ENCODE measurements at regions not wholly inside any gene's neighbourhood (a gene's known extent, or its start where the extent isn't known, plus 50 kb on each side); places are given as distances from the start of the nearest gene placed in this dataset.
A peak's percentile ranks its signal among the peaks of the same experiment; 100 is the strongest.

- no peak for DNase-seq (ENCODE audit: low read depth)
- H3K4me3 ChIP-seq (ENCODE audit: control insufficient read depth, low read depth, low read length) = no peak overlapping the region
- TF ChIP-seq, protein P1, sequence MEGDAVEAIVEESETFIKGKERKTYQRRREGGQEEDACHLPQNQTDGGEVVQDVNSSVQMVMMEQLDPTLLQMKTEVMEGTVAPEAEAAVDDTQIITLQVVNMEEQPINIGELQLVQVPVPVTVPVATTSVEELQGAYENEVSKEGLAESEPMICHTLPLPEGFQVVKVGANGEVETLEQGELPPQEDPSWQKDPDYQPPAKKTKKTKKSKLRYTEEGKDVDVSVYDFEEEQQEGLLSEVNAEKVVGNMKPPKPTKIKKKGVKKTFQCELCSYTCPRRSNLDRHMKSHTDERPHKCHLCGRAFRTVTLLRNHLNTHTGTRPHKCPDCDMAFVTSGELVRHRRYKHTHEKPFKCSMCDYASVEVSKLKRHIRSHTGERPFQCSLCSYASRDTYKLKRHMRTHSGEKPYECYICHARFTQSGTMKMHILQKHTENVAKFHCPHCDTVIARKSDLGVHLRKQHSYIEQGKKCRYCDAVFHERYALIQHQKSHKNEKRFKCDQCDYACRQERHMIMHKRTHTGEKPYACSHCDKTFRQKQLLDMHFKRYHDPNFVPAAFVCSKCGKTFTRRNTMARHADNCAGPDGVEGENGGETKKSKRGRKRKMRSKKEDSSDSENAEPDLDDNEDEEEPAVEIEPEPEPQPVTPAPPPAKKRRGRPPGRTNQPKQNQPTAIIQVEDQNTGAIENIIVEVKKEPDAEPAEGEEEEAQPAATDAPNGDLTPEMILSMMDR (conservative IDR thresholded peaks at IDR 0.05; ENCODE audit: control insufficient read depth, insufficient read depth, low read depth, low read length) = no peak
Observed at GRCh38 chr2:8496079-8496478, 185.8 kb upstream of the ID2 start.

DNA sequence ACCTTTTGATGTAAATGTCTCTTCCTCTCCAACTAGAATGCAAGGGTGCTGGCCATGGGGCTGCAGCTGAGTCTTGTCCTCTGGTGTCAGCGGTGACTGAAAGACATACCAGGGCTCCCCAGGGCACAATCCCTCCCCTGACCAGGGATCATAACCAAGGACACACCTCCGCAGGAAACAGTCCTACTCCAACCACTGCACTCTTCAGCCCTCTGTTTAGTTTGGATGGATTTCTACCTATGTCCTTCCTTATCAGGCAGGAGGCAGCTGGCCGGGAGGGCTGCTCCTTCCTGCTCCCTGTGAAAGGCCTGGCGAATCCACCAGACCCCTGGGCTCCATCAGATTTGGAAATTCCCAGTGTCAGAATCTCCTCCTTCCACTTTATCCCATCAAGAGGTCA, 185.2 kb upstream of the ID2 start:
- TF ChIP-seq, protein P1 (conservative IDR thresholded peaks at IDR 0.05; ENCODE audit: control insufficient read depth, insufficient read depth, low read depth, low read length) = no peak
- no peak for DNase-seq (ENCODE audit: low read depth)
- H3K4me3 ChIP-seq (ENCODE audit: control insufficient read depth, low read depth, low read length) = no peak overlapping the region

DNA sequence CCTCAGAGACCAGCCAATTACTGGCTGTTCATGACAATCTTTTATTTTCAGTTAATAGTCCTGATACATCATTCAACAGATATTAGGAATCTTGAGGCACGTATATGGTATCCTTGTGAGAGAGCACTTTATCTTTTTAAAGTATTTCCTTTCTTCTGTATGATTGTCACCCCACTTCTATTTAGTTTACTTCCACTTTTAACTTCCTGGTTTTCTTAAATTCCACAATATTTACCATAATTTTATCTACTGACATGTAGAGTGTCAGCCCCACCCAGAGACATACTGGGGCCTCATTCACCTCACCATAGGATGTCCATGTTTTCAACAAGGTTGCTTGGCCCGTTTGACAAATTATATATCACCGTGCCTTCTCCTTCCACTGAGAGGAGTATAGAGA, 182.9 kb upstream of the ID2 start:
- TF ChIP-seq, protein P1 (conservative IDR thresholded peaks at IDR 0.05; ENCODE audit: control insufficient read depth, insufficient read depth, low read depth, low read length) = no peak
- no peak for DNase-seq (ENCODE audit: low read depth)
- H3K4me3 ChIP-seq (ENCODE audit: control insufficient read depth, low read depth, low read length) = no peak overlapping the region

DNA sequence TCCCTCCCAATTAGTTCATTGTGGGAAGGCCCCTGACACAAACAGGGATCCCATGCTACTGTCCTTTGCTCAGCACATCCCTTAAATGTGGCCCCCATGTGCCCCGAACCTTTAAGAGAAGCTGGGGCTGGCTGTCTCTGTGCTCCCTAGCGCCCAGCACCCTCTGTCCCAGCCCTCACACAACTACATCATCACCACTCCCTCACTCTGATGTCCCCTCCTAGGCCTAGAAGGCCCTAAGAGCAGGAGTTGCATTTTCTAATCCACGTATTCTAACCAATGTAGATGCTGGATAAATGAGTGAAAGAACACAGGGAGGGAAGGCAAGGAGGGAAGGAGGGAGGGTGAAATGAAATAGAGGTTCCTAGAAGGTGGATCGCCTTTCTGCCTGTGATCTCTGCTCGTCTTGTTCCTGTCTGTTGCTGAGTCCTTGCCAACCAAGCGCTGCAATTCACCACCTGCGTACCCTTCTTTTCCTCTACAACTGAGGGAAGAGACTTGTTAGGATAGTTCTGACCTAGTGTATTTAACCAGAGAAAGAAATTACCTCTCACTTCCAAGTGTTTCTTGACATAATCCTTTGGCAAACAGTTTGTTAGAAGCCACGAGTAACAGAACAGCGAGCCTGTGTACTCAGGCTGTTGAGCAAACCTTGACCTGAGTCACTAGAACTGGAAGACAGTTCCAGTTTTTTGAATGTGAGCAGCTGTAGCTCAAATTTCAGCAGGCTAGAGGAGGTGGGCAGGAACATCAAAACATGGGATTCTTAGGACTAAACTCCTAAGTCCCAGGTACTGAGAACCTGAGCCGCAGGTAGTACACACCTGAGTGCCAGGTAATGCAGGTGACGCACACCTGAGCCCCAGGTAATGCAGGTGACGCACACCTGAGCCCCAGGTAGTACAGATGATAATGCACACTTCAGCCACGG, 181.5 kb upstream of the ID2 start:
- TF ChIP-seq, protein P1 (conservative IDR thresholded peaks at IDR 0.05; ENCODE audit: control insufficient read depth, insufficient read depth, low read depth, low read length) = no peak
- peak; percentile 20 for DNase-seq (ENCODE audit: low read depth)
- H3K4me3 ChIP-seq (ENCODE audit: control insufficient read depth, low read depth, low read length) = no peak overlapping the region

- H3K4me3 ChIP-seq (ENCODE audit: control insufficient read depth, low read depth, low read length) = no peak overlapping the region
- TF ChIP-seq, protein P1 (conservative IDR thresholded peaks at IDR 0.05; ENCODE audit: control insufficient read depth, insufficient read depth, low read depth, low read length) = no peak
- DNase-seq (ENCODE audit: low read depth) = no peak
Observed at GRCh38 chr2:8501061-8501720, 180.7 kb upstream of the ID2 start.

DNA sequence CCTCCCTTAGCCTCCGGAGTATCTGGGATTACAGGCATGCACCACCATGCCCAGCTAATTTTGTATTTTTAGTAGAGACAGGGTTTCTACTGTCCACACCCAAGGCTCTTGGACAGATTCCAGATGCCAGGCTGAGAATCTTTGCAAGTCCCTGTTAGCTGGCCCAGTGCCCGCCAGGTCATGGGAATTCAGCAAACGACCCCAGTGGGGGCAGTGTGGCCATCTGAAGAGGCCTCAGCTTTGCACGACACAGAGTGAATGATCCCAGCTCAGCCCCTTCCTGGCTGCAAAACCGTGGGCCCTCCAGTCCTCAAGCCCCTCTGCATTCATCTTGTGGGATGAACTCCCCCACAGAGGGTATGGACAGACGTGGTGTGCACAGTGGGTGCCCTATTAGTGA, 179.5 kb upstream of the ID2 start:
- TF ChIP-seq, protein P1 (conservative IDR thresholded peaks at IDR 0.05; ENCODE audit: control insufficient read depth, insufficient read depth, low read depth, low read length) = no peak
- DNase-seq (ENCODE audit: low read depth) = no peak

More for the DNA sequence above, 179.5 kb upstream of the ID2 start:
- no peak overlapping the region for H3K4me3 ChIP-seq (ENCODE audit: control insufficient read depth, low read depth, low read length)

All from fibroblast of mammary gland (primary cell).